ENCODE measurements at regions not wholly inside any gene's neighbourhood (a gene's known extent, or its start where the extent isn't known, plus 50 kb on each side); places are given as distances from the start of the nearest gene placed in this dataset.

- TF ChIP-seq CTCF (conservative IDR thresholded peaks at IDR 0.05 in 1 of 2, IDR thresholded peaks at IDR 0.05 in 1 of 2; ENCODE audit: low read depth in 1 of 2, low read length in 2 of 2) (peak in 1 of 2 donors; percentile 66), EZH2 (IDR thresholded peaks at IDR 0.05; ENCODE audit: low read length, missing control alignments) (no peak)
Observed at GRCh38 chr15:62904041-62904910, 138.3 kb upstream of the TPM1 start.

Data from fibroblast of lung (primary cell).